Lower leg skin (tissue), 3 donors: ENCODE measurements at regions not wholly inside any gene's neighbourhood (a gene's known extent, or its start where the extent isn't known, plus 50 kb on each side); places are given as distances from the start of the nearest gene placed in this dataset.

Source experiments
- CTCF ChIP-seq, 3 donors: fragments of 450-650 bp; IDR thresholded peaks; one replicate each; pipeline ENCODE4 v1.5.1; 2016; ENCODE audit warnings: antibody characterized with exemption in 3 of 3, mild to moderate bottlenecking in 3 of 3, moderate library complexity in 2 of 3
- POLR2A ChIP-seq, 2 donors: fragments of 450-650 bp; IDR thresholded peaks; one replicate each; pipeline ENCODE4 v1.6.1; 2016 to 2017; ENCODE audit warnings: antibody characterized with exemption in 2 of 2, mild to moderate bottlenecking in 1 of 2, moderate library complexity in 1 of 2

GRCh38 chr5:82815871-82816270 is 261.3 kb downstream of the TMEM167A start:
- TF ChIP-seq POLR2A (IDR thresholded peaks at IDR 0.05) = no peak
- no peak for TF ChIP-seq CTCF (IDR thresholded peaks at IDR 0.05)
